Large intestine (tissue), 3 donors: ENCODE measurements at regions not wholly inside any gene's neighbourhood (a gene's known extent, or its start where the extent isn't known, plus 50 kb on each side); places are given as distances from the start of the nearest gene placed in this dataset.
"Not testable (repeated sequence)": the region's sequence is repeated elsewhere in the genome, so short reads cannot be mapped to it uniquely, and the experiment has no call there.

Experiments
- DNase-seq, 2 donors: peaks; one replicate each; pipeline versions ENCODE4 v3.0.0 to v3.0.0-alpha.2; 2013
- H3K27ac ChIP-seq: one replicate; pipeline ENCODE4 v1.5.1; 2013; ENCODE audit warnings: low read length
- H3K27me3 ChIP-seq: 2 replicates; pipeline ENCODE4 v1.6.1; 2013; ENCODE audit warnings: low read length; ENCODE audit not compliant: control insufficient read depth, insufficient read depth
- H3K36me3 ChIP-seq: 2 replicates; pipeline ENCODE4 v1.6.1; 2013; ENCODE audit warnings: low read length; ENCODE audit not compliant: control insufficient read depth, insufficient read depth
- H3K4me1 ChIP-seq: one replicate; pipeline ENCODE4 v1.6.1; 2013; ENCODE audit warnings: low read length; ENCODE audit not compliant: control insufficient read depth, insufficient read depth
- H3K4me3 ChIP-seq: one replicate; pipeline ENCODE4 v1.5.1; 2013; ENCODE audit warnings: low read length
- H3K9me3 ChIP-seq: one replicate; pipeline ENCODE4 v1.6.1; 2013; ENCODE audit warnings: mild to moderate bottlenecking, low read depth, low read length, moderate library complexity; ENCODE audit not compliant: control insufficient read depth
- WGBS: methylation state at CpG from one replicate; pipeline ENCODE4 v1.1.5; 2013; ENCODE audit warnings: low lambda C conversion rate; ENCODE audit not compliant: insufficient coverage; 5-methylcytosine and 5-hydroxymethylcytosine counted together

- Histone ChIP-seq H3K9me3 (no peaks in the 10 kb centered on the region), H3K27me3 (peaks cover 3% of the 10 kb centered on the region), H3K4me1 (no peaks in the 10 kb centered on the region), H3K4me3 (no peak overlapping the region), H3K27ac (no peak overlapping the region), H3K36me3 (no peaks in the 10 kb centered on the region)
- DNase-seq: no peak
- whole genome bisulfite sequencing: no CpG with 5 or more reads among the region's 15 CpGs
These were observed 157.0 kb downstream of the C16orf95 start for GRCh38 chr16:87160234-87160636.

DNA sequence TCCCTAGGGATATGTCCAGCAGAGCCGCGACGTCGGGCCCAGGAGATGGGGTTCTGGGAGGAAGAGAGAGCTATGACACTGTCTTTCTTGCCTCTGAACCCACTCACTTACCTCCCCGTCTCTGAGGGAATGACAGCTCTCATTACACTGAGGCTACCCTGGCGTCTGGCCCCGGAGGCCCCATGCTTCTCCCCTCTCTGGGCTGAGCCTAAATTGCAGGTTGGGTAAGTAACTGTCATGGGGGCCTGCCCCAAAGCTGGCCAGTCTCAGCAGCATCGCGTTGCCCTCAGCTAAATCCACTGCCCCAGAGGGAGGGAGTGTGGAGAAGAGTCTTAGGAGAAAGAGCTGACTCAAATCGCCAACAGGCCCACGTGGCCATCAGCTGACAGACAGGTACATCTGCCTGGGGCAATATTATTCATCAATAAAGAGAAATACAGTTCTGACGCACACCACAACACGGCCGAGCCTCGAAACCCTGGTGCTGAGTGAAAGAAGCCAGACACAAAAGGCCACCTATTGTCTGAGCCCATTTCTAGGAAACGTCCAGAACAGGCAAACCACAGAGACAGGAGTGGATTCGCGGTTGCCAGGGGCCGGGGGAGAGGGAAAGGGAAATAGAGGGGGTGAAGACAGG lies 156.4 kb downstream of the C16orf95 start:
- H3K36me3 ChIP-seq: no peaks in the 10 kb centered on the region
- H3K27me3 ChIP-seq: peaks cover 3% of the 10 kb centered on the region
- no peak overlapping the region for H3K27ac ChIP-seq
- WGBS: no CpG with 5 or more reads among the region's 19 CpGs
- no peaks in the 10 kb centered on the region for H3K9me3 ChIP-seq
- H3K4me1 ChIP-seq: no peaks in the 10 kb centered on the region
- DNase-seq: no peak
- H3K4me3 ChIP-seq: no peak overlapping the region

- 78% methylated on average over 1 of the region's 7 CpGs for WGBS
- H3K4me3 ChIP-seq, H3K27ac ChIP-seq, H3K4me1 ChIP-seq, DNase-seq, H3K27me3 ChIP-seq, H3K9me3 ChIP-seq, H3K36me3 ChIP-seq: not testable (repeated sequence)
These were observed 155.8 kb downstream of the C16orf95 start for GRCh38 chr16:87161410-87161809.

- WGBS: no CpG with 5 or more reads among the region's 22 CpGs
- Histone ChIP-seq H3K4me3 (no peak overlapping the region), H3K36me3 (no peaks in the 10 kb centered on the region), H3K27me3 (peaks cover 3% of the 10 kb centered on the region), H3K4me1 (no peaks in the 10 kb centered on the region), H3K27ac (no peak overlapping the region), H3K9me3 (no peaks in the 10 kb centered on the region)
- no peak for DNase-seq
These were observed 155.1 kb downstream of the C16orf95 start for GRCh38 chr16:87161822-87162676.

DNA sequence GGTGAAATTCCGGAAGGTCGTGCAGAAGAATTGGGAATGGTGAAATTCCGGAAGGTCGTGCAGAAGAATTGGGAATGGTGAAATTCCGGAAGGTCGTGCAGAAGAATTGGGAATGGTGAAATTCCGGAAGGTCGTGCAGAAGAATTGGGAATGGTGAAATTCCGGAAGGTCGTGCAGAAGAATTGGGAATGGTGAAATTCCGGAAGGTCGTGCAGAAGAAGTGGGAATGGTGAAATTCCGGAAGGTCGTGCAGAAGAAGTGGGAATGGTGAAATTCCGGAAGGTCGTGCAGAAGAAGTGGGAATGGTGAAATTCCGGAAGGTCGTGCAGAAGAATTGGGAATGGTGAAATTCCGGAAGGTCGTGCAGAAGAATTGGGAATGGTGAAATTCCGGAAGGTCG lies 154.4 kb downstream of the C16orf95 start:
- not testable (repeated sequence) for H3K4me1 ChIP-seq, H3K9me3 ChIP-seq, H3K4me3 ChIP-seq, H3K27ac ChIP-seq, DNase-seq, H3K27me3 ChIP-seq, H3K36me3 ChIP-seq
- WGBS: no CpG with 5 or more reads among the region's 22 CpGs

DNA sequence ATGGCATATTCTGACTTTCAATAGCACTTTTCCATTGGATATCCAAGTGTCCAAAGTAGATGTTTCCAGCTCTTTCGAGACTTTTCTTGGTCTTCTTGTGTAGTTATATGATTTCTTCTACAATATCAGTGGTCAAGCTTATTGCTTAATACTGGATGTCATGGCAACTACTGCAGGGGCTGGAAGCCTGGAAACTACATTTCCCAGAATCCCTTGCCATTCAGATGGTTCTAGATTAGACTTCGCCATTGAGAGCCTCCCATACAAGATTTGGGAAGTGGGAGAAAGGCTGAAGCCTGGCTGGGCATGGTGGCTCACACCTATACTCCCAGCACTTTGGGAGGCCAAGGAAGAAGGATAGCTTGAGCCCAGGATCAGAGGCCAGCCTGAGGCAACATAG lies 153.6 kb downstream of the C16orf95 start:
- Histone ChIP-seq H3K9me3 (no peaks in the 10 kb centered on the region), H3K4me3 (no peak overlapping the region), H3K27me3 (peaks cover 3% of the 10 kb centered on the region), H3K36me3 (no peaks in the 10 kb centered on the region), H3K4me1 (no peaks in the 10 kb centered on the region), H3K27ac (no peak overlapping the region)
- DNase-seq: no peak
- 100% methylated on average over 1 of the region's 2 CpGs for WGBS

GRCh38 chr16:87165151-87165550 lies 152.0 kb downstream of the C16orf95 start:
- no peak overlapping the region for H3K4me3 ChIP-seq
- H3K36me3 ChIP-seq: no peaks in the 10 kb centered on the region
- no peak overlapping the region for H3K27ac ChIP-seq
- no peaks in the 10 kb centered on the region for H3K27me3 ChIP-seq
- WGBS: no CpG with 5 or more reads among the region's 4 CpGs
- no peaks in the 10 kb centered on the region for H3K4me1 ChIP-seq
- no peak for DNase-seq
- H3K9me3 ChIP-seq: no peaks in the 10 kb centered on the region

GRCh38 chr16:87165885-87166284 lies 151.3 kb downstream of the C16orf95 start:
- H3K4me1 ChIP-seq: no peaks in the 10 kb centered on the region
- no peak overlapping the region for H3K4me3 ChIP-seq
- WGBS: 63% methylated on average over 1 of the region's 9 CpGs
- DNase-seq: no peak
- no peak overlapping the region for H3K27ac ChIP-seq
- H3K9me3 ChIP-seq: no peaks in the 10 kb centered on the region
- no peaks in the 10 kb centered on the region for H3K36me3 ChIP-seq
- no peaks in the 10 kb centered on the region for H3K27me3 ChIP-seq

- no peaks in the 10 kb centered on the region for H3K36me3 ChIP-seq
- no peak overlapping the region for H3K4me3 ChIP-seq
- no peak overlapping the region for H3K27ac ChIP-seq
- no CpG with 5 or more reads among the region's 9 CpGs for WGBS
- no peaks in the 10 kb centered on the region for H3K4me1 ChIP-seq
- no peak for DNase-seq
- no peaks in the 10 kb centered on the region for H3K27me3 ChIP-seq
- H3K9me3 ChIP-seq: no peaks in the 10 kb centered on the region
These were observed 150.9 kb downstream of the C16orf95 start for GRCh38 chr16:87166321-87166720.

DNA sequence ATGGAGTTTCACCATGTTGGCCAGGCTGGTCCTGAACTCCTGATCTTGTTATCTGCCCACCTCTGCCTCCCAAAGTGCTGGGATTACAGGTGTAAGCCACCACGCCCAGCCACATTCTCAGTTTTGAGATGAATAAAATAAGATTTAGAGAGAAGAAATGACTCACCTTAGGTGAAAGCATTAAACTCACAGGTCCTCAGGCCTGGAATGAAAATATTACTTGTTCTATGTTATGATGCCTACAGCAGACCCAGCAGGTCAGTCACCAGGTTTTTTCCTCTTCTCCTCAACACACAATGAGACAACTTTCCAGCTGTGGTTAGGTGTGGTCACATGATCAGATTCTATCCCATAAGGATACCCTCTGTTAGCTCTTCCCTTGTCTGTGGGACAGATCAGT lies 150.3 kb downstream of the C16orf95 start:
- Histone ChIP-seq H3K4me1 (no peaks in the 10 kb centered on the region), H3K27me3 (no peaks in the 10 kb centered on the region), H3K27ac (no peak overlapping the region), H3K9me3 (no peaks in the 10 kb centered on the region), H3K4me3 (no peak overlapping the region), H3K36me3 (no peaks in the 10 kb centered on the region)
- no peak for DNase-seq
- WGBS: no CpG with 5 or more reads among the region's 1 CpG
